ENCODE measurements at regions not wholly inside any gene's neighbourhood (a gene's known extent, or its start where the extent isn't known, plus 50 kb on each side); places are given as distances from the start of the nearest gene placed in this dataset.
"Not testable (repeated sequence)": the region's sequence is repeated elsewhere in the genome, so short reads cannot be mapped to it uniquely, and the experiment has no call there.

DNA sequence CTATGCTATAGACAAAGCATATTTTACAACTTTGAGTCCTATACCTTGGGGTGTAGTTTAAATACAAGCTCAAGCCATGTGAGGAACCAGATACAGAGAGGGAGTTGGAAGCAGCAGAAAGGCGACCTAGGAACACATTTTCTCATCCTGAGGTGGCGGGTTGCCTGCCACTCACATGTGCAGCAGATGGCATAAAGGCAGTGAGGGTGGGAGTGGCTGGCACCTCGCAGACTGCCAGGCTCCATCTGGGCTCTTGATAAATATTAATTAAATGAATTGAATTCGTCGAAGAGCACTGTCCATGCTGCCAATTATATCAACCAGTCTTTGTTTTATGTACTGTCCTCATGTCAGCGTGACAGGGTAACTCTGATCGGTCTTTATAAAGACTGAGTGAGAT lies 79.0 kb upstream of the SEMA3C start:
- Histone ChIP-seq H4K20me1 (ENCODE audit: low read length) (no peaks in the 10 kb centered on the region), H3K9ac (ENCODE audit: low read length) (no peak overlapping the region), H3K4me1 (ENCODE audit: insufficient read depth, low read length) (no peaks in the 10 kb centered on the region), H3K9me3 (ENCODE audit: low read length) (no peaks in the 10 kb centered on the region), H2AFZ (ENCODE audit: low read length) (no peak overlapping the region), H3F3A (ENCODE audit: low read length, unreplicated experiment) (no peaks in the 10 kb centered on the region), H3K27ac (ENCODE audit: low read length) (no peak overlapping the region), H3K4me2 (ENCODE audit: low read length) (no peak overlapping the region), H3K79me2 (ENCODE audit: low read length) (no peaks in the 10 kb centered on the region), H3K36me3 (ENCODE audit: low read depth, low read length) (no peaks in the 10 kb centered on the region), H3K27me3 (ENCODE audit: low read length) (no peaks in the 10 kb centered on the region), H3K4me3 (ENCODE audit: low read length) (no peak overlapping the region), H3K9me2 (replicated peaks; ENCODE audit: low read length) (no peaks in the 10 kb centered on the region)
- intact Hi-C loops (cut with micrococcal nuclease) = no loop called here
- DNase-seq (no peak), ATAC-seq (no peak)
- TF ChIP-seq, protein P1, sequence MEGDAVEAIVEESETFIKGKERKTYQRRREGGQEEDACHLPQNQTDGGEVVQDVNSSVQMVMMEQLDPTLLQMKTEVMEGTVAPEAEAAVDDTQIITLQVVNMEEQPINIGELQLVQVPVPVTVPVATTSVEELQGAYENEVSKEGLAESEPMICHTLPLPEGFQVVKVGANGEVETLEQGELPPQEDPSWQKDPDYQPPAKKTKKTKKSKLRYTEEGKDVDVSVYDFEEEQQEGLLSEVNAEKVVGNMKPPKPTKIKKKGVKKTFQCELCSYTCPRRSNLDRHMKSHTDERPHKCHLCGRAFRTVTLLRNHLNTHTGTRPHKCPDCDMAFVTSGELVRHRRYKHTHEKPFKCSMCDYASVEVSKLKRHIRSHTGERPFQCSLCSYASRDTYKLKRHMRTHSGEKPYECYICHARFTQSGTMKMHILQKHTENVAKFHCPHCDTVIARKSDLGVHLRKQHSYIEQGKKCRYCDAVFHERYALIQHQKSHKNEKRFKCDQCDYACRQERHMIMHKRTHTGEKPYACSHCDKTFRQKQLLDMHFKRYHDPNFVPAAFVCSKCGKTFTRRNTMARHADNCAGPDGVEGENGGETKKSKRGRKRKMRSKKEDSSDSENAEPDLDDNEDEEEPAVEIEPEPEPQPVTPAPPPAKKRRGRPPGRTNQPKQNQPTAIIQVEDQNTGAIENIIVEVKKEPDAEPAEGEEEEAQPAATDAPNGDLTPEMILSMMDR (conservative IDR thresholded peaks at IDR 0.05; ENCODE audit: low read depth, low read length) = no peak
- no peak for TF ChIP-seq EZH2phosphoT487 (IDR thresholded peaks at IDR 0.05; ENCODE audit: borderline replicate concordance, low read length)
- TF ChIP-seq EZH2 (IDR thresholded peaks at IDR 0.05; ENCODE audit: low read length, unreplicated experiment) = no peak
- no TSS peak for BruUV-seq (replicated peaks)
- CTCF ChIA-PET = no interaction called here
- POLR2A ChIA-PET (ENCODE audit: unreplicated experiment) = no interaction called here

DNA sequence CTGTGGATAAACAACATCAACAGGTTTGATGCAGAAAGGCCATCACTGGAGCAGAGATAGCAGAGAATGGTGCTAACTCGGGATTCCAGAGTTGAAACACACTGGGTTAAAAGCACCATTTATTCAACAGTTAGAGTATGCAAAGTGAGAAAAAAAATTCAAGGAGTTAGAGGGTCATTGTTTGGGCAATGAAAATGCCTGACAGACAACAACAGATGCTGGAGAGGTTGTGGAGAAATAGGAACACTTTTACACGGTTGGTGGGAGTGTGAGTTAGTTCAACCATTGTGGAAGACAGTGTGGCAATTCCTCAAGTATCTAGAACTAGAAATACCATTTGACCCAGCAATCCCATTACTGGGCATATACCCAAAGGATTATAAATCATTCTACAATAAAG lies 77.4 kb upstream of the SEMA3C start:
- H3K36me3 ChIP-seq (ENCODE audit: low read depth, low read length); H3K9me3 ChIP-seq (ENCODE audit: low read length); H3F3A ChIP-seq (ENCODE audit: low read length, unreplicated experiment); H3K9ac ChIP-seq (ENCODE audit: low read length); CTCF ChIA-PET; H4K20me1 ChIP-seq (ENCODE audit: low read length); DNase-seq; H3K4me2 ChIP-seq (ENCODE audit: low read length); H3K79me2 ChIP-seq (ENCODE audit: low read length); BruUV-seq (replicated peaks); H3K9me2 ChIP-seq (replicated peaks; ENCODE audit: low read length); intact Hi-C loops (cut with micrococcal nuclease); H3K27ac ChIP-seq (ENCODE audit: low read length); POLR2A ChIA-PET (ENCODE audit: unreplicated experiment); H3K27me3 ChIP-seq (ENCODE audit: low read length); H3K4me3 ChIP-seq (ENCODE audit: low read length); H3K4me1 ChIP-seq (ENCODE audit: insufficient read depth, low read length); ATAC-seq; H2AFZ ChIP-seq (ENCODE audit: low read length): not testable (repeated sequence)

DNA sequence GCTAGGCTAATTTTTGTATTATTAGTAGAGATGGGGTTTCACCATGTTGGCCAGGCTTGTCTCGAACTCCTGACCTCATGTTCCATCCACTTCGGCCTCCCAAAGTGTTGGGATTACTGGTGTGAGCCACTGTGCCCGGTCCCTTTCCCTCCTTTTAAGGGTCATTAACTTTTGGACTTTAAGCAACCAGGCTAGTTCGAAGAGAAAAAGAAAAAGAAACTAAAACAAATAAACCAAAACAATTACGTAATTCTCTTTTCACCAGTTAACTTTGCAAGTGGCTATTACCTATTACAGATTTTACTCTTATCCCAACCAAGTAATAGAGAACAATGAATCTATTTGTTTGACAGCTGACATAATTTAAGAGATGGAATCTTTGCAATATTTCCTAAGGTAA lies 72.8 kb upstream of the SEMA3C start:
- ChIA-PET POLR2A (ENCODE audit: unreplicated experiment) (no interaction called here), CTCF (no interaction called here)
- Histone ChIP-seq H3K27me3 (ENCODE audit: low read length) (no peaks in the 10 kb centered on the region), H2AFZ (ENCODE audit: low read length) (no peak overlapping the region), H3K9me3 (ENCODE audit: low read length) (no peaks in the 10 kb centered on the region), H3K79me2 (ENCODE audit: low read length) (no peaks in the 10 kb centered on the region), H3F3A (ENCODE audit: low read length, unreplicated experiment) (no peaks in the 10 kb centered on the region), H3K27ac (ENCODE audit: low read length) (no peak overlapping the region), H3K9me2 (replicated peaks; ENCODE audit: low read length) (no peaks in the 10 kb centered on the region), H3K4me3 (ENCODE audit: low read length) (no peak overlapping the region), H3K36me3 (ENCODE audit: low read depth, low read length) (no peaks in the 10 kb centered on the region), H3K9ac (ENCODE audit: low read length) (no peak overlapping the region), H4K20me1 (ENCODE audit: low read length) (no peaks in the 10 kb centered on the region), H3K4me2 (ENCODE audit: low read length) (no peak overlapping the region), H3K4me1 (ENCODE audit: insufficient read depth, low read length) (no peaks in the 10 kb centered on the region)
- no peak for TF ChIP-seq EZH2phosphoT487 (IDR thresholded peaks at IDR 0.05; ENCODE audit: borderline replicate concordance, low read length)
- TF ChIP-seq EZH2 (IDR thresholded peaks at IDR 0.05; ENCODE audit: low read length, unreplicated experiment) = no peak
- TF ChIP-seq, protein P1 (conservative IDR thresholded peaks at IDR 0.05; ENCODE audit: low read depth, low read length) = no peak
- intact Hi-C loops (cut with micrococcal nuclease) = no loop called here
- no peak for DNase-seq
- no peak for ATAC-seq
- BruUV-seq (replicated peaks) = no TSS peak
